Type B pancreatic cell (in vitro differentiated cells): ENCODE measurements at regions not wholly inside any gene's neighbourhood (a gene's known extent, or its start where the extent isn't known, plus 50 kb on each side); places are given as distances from the start of the nearest gene placed in this dataset.
A peak's percentile ranks its signal among the peaks of the same experiment; 100 is the strongest.

Source experiments
- DNase-seq: peaks from one replicate; pipeline ENCODE4 v3.0.0; 2021; ENCODE audit warnings: mixed read lengths; ENCODE audit not compliant: unreplicated experiment; ENCODE audit errors: extremely low spot score
- H3K27ac Mint-ChIP-seq: 2 replicates; pipeline ENCODE4 v1.8.0; 2021; ENCODE audit warnings: mild to moderate bottlenecking, mixed read lengths
- H3K27me3 Mint-ChIP-seq: 2 replicates; pipeline ENCODE4 v1.8.0; 2021; ENCODE audit warnings: mixed read lengths
- H3K36me3 Mint-ChIP-seq: 2 replicates; pipeline ENCODE4 v1.8.0; 2021; ENCODE audit warnings: mixed read lengths
- H3K4me1 Mint-ChIP-seq: one replicate; pipeline ENCODE4 v1.8.0; 2021; ENCODE audit warnings: mixed read lengths; ENCODE audit not compliant: unreplicated experiment
- H3K4me3 Mint-ChIP-seq: 2 replicates; pipeline ENCODE4 v1.8.0; 2021; ENCODE audit warnings: mild to moderate bottlenecking, mixed read lengths
- H3K9me3 Mint-ChIP-seq: 2 replicates; pipeline ENCODE4 v1.8.0; 2021; ENCODE audit warnings: mixed read lengths
- TF ChIP-seq, protein P1 (sequence below): fragments of 200-600 bp; sonication (generic); conservative IDR thresholded peaks from 2 replicates; pipeline ENCODE4 v1.5.0; 2021; ENCODE audit warnings: antibody characterized with exemption, mild to moderate bottlenecking

DNA sequence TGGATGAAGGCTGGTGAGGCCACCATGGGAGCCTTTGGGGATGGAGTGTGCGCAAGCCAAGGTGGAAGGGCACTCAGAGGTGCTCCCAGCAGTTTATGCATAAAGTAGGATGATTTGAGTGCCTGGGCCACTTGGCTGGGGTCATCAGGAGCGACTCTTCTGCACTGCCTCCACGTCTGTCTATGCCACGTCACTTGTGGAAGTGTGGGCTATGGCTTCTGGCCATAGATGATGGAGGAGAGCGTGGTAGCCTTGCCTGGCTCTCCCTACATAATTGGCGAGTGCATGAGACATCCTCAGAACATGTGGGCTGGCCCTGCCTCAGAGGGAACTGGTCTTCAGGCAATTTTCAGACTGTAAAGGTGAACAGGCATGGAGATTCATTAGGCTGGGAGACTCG, 182.9 kb downstream of the TEX29 start:
- peaks cover 36% of the 10 kb centered on the region for H3K27me3 Mint-ChIP-seq
- TF ChIP-seq, protein P1, sequence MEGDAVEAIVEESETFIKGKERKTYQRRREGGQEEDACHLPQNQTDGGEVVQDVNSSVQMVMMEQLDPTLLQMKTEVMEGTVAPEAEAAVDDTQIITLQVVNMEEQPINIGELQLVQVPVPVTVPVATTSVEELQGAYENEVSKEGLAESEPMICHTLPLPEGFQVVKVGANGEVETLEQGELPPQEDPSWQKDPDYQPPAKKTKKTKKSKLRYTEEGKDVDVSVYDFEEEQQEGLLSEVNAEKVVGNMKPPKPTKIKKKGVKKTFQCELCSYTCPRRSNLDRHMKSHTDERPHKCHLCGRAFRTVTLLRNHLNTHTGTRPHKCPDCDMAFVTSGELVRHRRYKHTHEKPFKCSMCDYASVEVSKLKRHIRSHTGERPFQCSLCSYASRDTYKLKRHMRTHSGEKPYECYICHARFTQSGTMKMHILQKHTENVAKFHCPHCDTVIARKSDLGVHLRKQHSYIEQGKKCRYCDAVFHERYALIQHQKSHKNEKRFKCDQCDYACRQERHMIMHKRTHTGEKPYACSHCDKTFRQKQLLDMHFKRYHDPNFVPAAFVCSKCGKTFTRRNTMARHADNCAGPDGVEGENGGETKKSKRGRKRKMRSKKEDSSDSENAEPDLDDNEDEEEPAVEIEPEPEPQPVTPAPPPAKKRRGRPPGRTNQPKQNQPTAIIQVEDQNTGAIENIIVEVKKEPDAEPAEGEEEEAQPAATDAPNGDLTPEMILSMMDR = no peak
- H3K36me3 Mint-ChIP-seq = no peaks in the 10 kb centered on the region
- no peak overlapping the region for H3K4me3 Mint-ChIP-seq
- H3K27ac Mint-ChIP-seq = no peak overlapping the region
- peak; percentile 51 for DNase-seq
- H3K4me1 Mint-ChIP-seq = no peaks in the 10 kb centered on the region
- H3K9me3 Mint-ChIP-seq = no peaks in the 10 kb centered on the region

DNA sequence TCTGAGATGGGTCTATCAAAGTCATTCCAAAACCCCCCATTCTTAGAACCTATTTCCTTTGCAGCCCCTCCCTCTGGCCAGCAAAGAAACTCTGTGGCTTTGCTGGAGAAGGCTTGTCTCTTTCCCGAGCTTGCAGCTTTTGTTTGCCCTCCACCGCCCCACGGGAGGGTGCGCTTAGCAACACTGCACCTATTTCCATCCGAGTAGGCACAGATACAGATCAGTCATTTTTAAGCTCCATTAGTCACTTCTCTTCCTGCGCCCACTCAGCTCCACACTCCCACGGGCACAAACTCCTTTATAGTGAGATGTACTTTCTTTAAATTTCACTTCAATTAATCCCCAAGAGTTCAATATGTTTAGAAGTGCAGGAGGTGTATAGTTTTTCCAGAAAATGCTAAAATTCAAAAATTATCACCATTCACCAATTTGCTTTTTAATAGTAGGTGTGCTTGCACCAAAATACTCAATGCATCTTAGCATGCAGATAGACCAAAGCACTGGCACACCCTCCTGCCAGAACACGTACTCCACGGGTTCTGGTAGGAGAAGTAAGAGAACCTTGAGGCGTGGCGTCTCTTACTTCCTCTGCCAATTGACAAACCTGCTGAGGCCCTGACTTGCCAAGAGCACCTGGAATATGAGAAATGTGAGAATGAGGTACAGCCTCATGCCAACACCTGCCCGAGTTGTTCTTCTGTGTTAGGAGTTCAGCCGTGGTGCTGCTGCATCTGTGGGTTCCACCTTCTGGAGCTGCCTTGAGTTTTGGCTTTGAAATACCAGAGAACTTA, 183.7 kb downstream of the TEX29 start:
- Mint-ChIP-seq H3K27ac (no peak overlapping the region), H3K4me1 (no peaks in the 10 kb centered on the region), H3K27me3 (peaks cover 36% of the 10 kb centered on the region), H3K9me3 (no peaks in the 10 kb centered on the region), H3K36me3 (no peaks in the 10 kb centered on the region), H3K4me3 (no peak overlapping the region)
- DNase-seq = peak; percentile 22
- TF ChIP-seq, protein P1 = no peak

DNA sequence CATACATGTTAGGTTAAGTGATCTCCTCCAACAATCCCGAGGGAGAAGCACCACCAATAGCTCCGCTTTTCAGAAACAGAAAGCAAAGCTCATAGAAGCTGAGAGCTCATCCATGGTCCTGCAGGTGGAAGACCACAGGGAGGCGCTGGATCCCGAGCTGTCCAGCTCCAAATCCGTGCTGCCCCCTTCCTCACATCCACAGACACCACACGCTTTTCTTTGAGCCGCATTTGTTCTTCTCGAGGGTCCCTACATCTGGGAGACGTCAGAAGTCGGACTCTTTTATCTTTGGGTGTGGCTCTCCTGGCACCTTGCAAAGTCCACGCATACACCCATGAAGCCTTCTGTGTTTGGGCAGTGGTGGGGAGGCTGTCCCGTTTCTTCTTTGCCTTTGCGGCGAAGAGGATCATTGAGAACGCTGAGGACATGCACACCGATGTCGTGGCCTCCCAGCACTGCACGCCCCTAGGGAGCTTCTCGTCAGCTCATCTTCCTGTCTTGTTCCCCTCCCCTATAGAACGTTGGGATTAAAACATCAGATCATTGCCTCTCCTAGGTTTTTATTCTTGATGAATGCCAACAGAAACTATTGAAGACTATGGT, 184.8 kb downstream of the TEX29 start:
- H3K27me3 Mint-ChIP-seq = peaks cover 46% of the 10 kb centered on the region
- H3K4me1 Mint-ChIP-seq = no peaks in the 10 kb centered on the region
- peak; percentile 25 for DNase-seq
- H3K27ac Mint-ChIP-seq = no peak overlapping the region
- H3K9me3 Mint-ChIP-seq = no peaks in the 10 kb centered on the region
- TF ChIP-seq, protein P1 = peak; percentile 77
- H3K36me3 Mint-ChIP-seq = no peaks in the 10 kb centered on the region
- H3K4me3 Mint-ChIP-seq = no peak overlapping the region

DNA sequence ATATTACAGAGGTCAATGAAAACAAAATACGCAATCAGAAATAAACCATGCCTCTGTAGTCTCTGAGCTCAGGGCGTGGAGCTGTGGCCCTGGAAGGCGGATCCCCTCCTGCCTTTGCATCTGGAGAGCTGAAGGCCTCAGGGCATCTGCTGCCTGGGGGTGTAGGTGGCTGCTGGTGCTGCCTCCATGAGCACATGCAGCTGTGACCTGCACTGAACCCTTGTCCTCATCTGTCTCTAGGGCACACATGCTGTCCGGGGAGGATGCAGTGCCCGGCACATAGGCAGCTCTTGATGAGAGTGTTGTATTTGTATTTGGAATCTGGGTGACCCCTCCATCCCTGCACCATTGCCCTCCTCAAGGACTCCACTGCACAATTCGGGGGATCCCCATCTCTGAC, 185.7 kb downstream of the TEX29 start:
- no peaks in the 10 kb centered on the region for H3K4me1 Mint-ChIP-seq
- TF ChIP-seq, protein P1 = no peak
- no peaks in the 10 kb centered on the region for H3K9me3 Mint-ChIP-seq
- H3K27me3 Mint-ChIP-seq = peaks cover 44% of the 10 kb centered on the region
- no peaks in the 10 kb centered on the region for H3K36me3 Mint-ChIP-seq
- no peak overlapping the region for H3K4me3 Mint-ChIP-seq
- no peak for DNase-seq
- no peak overlapping the region for H3K27ac Mint-ChIP-seq

DNA sequence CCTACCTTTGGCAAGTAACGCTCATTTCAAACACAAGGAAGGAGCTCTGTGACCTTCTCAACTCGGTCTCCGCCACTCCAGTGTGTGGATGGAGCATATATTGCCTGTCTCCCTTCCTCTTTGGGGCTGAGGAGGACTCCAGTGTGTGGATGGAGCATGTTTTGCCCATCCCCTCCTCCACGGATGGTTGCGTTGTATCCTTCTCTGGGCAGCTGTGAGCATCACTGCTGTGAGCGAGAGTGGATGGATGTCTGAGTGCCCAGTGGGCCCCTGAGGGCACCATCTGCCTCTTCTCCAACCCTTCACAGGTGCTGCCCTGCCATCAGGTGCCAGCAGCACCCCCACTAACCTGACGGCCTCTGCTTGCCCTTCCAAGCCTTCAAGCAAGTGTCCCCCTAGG, 186.2 kb downstream of the TEX29 start:
- peaks cover 48% of the 10 kb centered on the region for H3K27me3 Mint-ChIP-seq
- no peaks in the 10 kb centered on the region for H3K4me1 Mint-ChIP-seq
- H3K36me3 Mint-ChIP-seq = no peaks in the 10 kb centered on the region
- peak; percentile 48 for DNase-seq
- H3K27ac Mint-ChIP-seq = no peak overlapping the region
- H3K4me3 Mint-ChIP-seq = no peak overlapping the region
- TF ChIP-seq, protein P1 = no peak
- no peaks in the 10 kb centered on the region for H3K9me3 Mint-ChIP-seq
